ENCODE measurements at regions not wholly inside any gene's neighbourhood (a gene's known extent, or its start where the extent isn't known, plus 50 kb on each side); places are given as distances from the start of the nearest gene placed in this dataset.

DNA sequence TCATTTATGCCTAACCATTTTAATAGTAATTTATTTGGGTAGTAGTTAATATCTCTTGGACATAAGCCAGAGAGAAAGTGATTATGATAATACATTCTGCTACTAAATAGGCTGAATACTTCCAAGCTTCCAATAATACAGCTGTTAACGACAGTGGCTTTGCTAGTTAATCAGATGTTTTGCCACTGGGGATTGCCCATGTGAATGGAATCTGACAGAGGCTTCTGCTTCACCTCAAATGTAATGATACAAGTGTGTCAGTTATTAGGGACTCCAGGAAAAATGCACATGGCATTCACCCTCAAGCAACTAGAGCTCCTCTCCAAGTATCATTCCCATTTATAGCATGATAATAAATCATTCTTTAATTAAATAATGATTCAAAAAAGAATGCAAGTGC lies 185.0 kb upstream of the TMEFF2 start:
- no peak for DNase-seq

DNA sequence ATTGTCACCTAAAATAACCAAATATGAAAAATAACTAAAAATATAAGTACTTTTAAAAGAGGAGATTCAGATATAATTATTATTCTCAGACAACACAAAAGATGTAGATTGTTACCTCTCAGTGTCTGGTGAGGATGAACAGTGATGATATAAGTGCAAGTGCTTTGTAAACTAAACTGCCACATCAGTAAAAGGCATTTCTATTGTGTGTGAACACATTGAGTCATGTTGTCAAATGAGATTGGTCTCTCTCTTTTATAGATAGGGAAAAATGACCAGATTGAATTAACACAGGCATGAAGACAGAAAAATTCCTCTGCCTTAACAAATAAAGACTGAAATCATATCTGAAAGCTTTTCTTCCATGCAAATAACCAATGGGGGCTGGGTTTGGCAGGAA lies 182.4 kb upstream of the TMEFF2 start:
- DNase-seq, result no peak

DNA sequence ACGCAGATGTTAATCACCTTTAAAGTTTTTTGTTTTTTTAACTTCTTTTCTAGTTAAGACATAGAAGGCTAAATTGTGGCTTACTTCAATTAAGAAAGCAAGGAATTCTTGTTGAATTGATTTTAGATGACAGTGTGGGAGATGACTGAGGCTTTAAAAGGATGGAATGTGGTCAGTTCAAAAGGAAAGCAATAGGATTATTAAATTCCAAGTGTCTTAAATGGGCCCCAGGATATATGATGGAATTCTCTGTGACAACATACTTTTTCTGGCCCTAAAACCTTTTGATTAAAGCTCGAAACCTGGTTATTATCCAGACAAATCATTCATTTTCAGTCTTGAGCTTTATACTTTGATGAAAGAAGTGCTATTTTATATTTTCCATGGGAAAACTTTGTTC lies 179.0 kb upstream of the TMEFF2 start:
- DNase-seq, result no peak

DNA sequence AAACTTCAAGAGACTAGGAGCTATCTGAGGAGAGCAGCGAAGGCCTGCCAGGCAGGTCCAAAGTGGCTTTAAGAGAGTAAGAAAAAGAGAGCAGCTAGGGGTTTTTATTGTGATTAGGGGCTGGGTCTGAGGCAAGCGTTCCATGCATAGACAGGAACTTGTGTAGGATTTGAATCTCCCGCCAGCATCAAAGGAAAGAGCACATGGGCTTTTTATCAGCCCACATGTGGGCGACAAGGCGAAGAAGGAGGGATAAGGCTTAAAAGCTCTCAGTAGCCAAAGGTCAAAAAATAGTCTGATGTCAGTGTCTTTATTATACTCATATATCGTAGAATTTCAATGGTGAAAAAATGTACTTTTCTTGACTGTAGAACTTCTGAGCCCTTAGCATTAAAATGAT lies 178.5 kb upstream of the TMEFF2 start:
- no peak for DNase-seq

DNA sequence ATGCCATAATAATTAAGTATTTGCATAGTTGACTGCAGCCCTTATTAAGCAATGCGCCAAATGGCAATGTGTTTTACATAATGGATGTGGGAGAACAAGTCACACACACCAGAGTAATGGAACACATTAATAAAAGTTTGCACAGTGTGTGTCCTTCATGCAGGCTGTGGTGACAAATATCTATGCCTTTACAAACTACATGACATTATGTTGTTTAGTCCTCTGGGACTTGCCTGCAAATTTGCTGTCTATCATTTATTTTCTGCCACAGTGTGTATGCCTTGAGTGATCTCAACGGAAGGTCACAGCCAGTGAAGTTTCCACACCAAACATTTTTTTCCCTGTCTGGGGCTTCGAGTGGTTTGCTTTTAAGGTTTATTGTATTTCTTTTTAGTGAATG lies 175.2 kb upstream of the TMEFF2 start:
- DNase-seq, result no peak

DNA sequence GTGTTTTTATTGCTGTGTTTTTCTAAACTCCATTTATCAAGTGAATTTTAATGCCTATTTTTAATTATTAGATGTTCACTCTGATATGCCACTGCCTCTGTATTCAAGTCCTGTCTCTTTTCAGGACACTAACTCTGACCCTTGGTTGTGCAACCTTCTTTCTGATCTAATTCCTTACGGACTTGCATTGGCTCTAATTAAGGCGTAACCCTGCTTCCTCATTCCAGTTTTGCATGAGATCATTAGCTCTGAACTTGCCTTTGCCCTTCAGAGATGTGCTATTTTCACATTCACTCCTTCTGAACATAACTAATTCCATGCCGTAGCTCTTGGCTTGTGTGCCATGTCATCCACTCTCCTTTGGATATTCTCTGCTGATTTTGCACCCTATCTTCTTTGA lies 162.5 kb upstream of the TMEFF2 start:
- DNase-seq, result no peak

DNA sequence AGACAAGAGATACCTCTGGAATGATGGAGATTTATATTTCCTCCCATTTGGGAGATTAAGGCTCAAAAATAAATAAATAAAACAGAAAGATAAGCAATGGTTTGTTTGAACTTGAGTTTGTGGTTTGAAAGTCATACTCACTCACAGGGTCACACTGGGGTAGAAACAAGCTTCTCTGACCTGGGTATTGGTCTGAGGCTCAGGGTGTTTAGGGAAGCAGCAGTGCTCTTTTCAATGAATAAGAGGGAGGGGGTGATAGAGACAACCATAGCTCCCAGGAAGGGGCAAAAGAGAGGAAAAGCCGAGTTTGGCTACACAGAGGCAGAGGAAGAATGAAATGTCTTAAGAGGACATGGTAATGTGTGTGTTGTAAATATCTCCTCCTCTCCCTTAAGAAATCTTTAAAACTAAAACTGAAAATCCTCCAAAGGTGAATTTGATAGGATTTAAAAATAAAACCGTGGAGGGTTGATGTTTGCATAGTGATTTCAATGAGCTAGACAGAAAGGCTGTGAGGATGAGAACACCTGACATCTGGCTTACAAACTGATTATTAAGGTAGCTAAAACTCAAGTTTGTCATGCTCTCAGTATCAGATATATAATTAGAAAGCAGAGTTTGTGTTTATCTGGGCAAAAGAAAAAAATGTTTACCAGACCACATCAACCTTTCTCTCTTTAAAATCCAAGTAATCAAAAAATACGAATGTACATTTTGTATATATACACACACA lies 159.9 kb upstream of the TMEFF2 start:
- DNase-seq, result no peak

DNA sequence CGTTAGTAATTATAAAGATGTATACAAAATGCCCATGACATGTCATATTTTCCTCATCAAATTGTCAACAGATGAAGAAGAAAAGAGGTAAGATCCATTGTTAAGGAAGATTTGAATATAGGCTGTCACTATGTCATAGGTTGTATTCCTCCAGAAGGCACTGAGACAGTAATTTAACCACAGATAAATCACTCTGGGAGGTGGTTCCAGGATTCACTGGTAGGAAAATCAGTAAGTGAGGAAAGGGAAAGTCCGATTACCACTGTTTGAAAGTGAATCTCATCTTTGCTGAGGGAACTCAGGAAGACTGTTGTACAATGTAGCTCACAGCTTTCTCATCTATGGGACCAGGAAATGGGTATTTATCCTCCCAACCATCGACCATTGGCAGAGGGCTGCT lies 152.8 kb upstream of the TMEFF2 start:
- no peak for DNase-seq

DNA sequence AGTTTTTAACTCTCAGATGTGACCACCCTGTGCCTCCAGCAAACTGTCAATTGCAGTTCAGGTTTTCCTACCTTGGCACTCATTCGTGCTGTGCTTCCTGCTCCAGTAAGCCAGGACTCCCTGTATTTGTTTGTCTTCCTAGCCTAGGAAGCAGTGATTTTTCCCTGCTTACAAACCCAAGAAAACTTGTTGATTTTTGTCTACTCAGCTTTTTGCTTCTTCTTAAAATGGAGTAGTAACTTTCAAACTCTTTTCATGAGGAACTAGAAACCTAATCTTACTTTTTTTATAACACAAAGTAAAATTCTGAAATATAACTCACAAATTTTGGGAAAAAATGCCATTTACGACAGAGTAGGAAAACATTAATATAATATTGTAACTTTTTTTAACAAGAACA lies 150.6 kb upstream of the TMEFF2 start:
- DNase-seq, result no peak

DNA sequence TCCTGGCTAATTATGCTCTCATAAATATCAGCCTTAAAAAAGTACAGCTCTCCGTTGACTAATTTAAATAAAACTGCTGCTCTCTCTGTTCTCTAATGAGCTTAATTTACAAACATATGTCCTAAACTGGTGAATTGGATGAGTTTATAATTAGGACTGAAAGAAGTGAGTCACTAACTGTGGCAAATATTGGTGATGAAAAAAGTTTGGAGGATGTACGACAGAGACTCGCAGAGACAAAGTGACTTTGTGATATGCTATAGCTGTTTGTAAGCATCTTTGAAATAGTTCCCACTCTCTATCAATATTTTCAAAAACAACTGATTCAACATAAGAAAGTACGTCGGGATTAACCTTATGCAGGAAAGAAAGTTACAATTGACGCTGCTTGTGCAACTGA lies 138.9 kb upstream of the TMEFF2 start:
- no peak for DNase-seq

DNA sequence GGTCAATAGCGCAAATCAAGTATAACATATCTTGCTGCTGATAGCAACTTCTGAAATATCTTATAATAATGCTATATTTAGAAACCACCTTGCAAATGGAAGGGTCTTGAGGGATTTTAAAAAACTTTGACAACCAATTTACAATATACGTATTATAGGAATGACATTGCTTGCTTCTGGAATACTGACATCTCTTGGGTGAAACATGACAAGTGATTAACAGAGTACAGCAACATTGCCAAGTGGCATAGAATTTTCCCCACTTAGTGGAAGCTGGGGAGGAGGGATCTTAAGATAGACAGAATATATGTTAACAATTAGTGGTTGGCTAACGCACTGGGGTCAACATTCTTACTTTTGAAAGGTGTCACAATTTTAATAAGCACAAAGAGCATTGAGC lies 133.6 kb upstream of the TMEFF2 start:
- no peak for DNase-seq

DNA sequence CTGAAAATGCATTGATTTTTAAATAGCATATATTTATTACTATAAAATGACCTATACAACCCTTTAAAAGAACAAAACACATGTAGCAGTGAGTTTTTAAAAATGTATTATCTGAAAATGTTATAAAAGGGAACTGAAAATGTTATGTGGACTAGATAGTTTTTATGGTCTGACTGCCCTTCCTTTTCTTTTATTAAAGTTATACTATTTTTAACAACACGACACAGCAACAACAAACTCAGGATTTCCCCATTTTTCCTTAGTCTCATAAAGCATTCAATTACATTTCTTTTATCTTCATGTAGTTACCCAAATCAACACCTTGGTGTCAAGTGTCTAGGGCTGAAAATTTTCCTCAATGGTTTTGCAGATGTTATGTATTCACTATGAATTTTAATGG lies 132.8 kb upstream of the TMEFF2 start:
- DNase-seq, result no peak

DNA sequence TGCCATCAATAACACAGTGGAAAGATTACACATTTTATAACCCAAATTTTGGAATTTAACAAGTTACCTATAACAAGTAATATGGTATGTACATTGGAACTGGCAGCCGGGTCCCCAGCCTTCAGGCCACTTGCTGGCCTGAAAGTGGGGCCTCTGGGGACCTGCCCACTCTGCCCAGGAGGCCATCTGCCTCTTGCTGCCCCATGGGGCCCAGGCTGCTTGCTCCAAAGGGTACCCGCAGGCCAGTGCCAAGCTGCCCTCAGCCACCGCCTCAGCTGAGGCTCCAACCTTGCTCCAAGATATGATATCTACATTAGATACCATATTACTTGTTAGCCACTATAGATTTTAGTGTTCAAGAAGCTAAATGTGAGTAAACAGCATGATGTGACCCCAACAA lies 120.8 kb upstream of the TMEFF2 start:
- DNase-seq, result no peak

DNA sequence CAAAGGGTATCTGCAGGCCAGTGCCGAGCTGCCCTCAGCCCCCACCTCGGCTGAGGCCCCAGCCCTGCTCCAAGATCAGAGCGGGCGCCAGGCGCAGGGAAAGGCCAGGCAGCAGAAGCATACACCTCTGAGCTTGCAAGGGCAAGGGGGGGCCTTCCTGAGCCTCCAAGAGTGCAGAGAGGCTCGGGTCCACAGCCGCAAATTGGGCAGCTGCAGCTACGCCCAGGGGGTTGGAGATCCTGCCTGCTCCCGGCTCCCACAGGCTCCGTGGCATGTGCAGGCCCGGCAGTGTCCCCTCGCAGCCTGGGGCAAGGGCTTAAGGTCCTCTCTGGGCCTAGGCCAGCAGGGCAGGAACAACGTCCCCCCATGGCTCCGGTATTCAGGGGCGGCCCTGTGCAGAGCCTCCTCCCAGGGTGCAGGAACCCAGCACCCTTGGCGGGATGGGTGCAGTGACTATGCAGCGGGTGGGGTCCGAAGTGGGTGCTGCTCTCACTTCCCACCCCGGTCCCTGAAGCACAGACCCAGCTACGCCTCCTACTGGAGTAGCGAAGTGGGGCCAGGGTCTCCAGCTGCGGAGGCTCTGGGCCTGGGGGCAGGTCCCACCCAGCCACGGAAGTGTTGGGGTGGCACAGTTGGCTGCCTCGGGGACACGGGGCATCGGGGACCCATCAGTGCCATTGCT lies 120.2 kb upstream of the TMEFF2 start:
- no peak for DNase-seq

DNA sequence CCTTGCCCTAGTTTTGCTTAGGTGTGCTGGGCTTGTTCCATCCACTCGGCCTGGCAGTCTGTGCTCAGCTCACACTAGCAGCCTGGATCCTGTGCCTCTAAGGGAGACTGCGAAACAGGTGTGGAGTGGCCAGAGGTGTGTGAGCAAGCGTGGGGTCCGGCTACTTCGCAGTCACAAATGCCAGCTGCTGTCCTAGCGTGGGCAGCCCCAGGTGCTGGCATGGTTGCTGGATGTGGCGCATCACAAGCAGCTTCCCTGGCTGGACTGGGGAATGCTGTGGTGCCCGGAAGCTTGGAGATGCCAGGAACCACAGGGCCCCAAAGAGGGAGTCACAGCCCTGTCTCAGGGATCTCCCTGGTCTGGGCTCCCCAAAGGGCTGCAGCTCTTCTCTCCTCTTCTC lies 119.0 kb upstream of the TMEFF2 start:
- no peak for DNase-seq

DNA sequence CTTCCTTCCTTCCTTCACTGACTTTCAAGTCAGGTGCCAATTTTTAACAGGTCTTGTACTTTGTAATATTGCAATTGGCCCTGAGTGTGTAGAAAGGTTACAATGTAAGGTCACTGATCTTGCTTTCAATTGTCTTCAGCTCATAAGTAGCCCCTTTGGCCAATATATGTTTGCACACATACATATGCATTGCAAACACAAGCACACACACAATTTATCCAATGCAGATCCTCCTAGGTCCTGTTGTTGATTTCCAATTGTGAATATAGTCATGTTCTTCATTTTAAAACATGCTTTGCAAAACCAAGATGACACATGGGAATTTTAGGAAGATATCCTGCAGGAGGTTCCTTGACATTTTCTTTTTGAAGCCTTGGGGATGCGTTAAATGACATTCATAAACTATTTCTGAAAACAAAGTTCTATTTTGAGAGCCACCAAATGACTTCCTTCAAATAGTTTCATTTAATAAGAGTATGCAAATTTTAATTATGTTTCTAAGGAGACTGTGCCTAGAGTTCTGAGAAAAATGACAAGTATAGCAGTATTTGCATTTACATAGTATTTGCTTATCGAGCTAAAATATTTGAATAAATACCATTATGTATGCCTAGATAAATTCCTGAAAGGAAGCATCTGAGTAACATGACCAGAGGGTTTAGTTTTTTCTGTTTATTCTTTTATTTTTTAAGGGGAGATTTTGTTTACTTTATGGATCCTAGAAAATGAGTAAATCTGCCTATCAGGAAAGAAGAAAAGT lies 117.1 kb upstream of the TMEFF2 start:
- no peak for DNase-seq

DNA sequence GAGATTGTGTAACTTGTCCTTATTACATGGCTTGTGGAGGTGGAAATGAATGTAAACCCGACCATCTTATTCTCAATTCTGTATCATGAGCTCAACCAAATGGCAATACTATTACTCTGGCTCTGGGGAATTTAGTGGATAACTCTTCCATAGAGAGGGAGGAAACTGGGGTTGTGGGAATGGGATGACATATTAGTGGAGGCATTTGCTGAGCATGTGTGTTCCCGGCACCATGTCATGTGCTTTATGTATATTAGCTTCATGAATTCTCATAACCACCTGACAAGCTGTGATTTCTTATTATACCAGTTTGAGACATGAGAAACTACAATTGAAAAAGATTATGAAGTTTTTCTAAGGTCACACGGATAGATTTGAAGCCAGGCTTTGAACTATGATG lies 112.8 kb upstream of the TMEFF2 start:
- DNase-seq, result no peak

DNA sequence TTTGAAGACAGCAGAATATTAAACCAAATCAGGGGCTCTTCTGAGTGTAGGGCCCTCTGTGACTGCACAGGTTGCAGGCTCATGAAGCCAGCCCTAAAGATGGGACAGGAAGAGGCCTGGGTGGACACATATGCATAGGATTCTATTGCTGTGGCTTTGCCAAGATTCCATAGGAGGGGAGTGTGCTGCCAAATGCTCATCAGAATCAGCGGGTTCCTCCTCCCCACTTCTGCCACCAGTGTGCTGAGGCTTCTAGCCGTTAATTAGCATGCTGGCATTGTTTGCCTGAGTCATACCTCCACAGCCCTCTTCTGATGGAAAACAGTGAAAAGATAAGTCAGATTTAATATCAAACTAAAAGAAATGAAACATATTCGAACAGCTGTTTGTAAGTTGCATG lies 103.9 kb upstream of the TMEFF2 start:
- DNase-seq, result no peak

DNA sequence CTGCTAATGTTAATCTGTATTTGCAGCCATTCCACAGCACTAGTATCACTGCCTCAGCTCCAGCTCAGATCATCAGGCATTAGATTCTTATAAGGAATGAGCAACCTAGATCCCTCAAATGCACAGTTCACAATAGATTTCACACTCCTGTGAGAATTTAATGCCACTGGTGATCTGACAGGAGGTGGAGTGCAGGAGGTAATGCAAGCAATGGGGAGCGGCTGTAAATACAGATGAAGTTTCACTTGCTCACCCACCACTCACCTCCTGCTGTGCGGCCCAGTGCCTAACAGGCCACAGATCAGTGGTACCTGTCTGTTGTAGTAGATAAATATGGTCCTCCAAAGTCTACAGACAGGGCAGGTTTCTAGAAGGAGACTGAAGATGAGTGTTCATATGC lies 97.7 kb upstream of the TMEFF2 start:
- no peak for DNase-seq

DNA sequence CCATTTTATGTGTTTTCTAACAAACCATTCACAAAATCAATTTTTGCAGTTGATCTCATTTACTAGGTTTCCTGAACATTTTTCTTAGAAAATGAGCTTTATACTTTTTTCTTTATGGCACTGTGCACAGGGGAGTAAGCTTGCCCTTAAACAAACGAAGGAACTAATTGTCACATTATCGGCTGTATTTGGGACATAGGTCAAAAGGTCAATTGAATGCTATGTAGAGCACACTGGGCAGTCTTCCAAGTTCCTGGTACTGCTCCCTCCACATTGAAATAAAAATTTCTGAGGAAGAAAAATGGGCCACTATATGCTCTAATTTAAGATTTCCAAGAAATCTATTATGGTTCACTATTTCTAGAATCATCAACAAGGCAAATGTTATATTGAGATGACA lies 93.6 kb upstream of the TMEFF2 start:
- DNase-seq, result peak; percentile 38 to 71

DNA sequence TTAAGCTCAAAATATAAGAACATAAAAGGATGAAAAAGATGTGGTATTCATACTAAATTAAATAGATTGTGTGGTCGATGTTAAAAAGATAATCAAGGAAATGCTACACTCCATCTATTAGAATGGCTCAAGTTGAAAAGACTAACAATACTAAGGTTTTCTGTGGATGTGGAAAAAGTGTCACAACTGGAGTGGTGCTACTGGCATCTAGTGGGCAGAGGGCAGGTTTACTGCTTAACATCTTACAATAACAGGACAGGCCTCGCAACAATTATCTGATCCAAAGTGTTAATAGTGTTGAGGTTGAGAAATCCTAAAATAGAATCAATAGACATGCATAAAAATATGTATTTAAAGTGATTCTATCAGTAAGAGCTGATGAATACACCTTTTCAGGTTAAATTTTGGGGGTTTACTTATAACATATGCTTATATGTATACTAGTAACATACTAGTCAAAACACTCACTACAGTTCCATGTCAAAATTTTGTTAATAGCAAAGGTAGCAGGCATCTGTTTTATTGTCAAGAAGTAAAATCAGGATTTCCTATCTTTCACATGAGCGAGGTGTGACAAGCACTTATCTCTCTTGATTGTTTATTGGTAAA lies 91.5 kb upstream of the TMEFF2 start:
- peak; percentile 36 to 67 for DNase-seq

DNA sequence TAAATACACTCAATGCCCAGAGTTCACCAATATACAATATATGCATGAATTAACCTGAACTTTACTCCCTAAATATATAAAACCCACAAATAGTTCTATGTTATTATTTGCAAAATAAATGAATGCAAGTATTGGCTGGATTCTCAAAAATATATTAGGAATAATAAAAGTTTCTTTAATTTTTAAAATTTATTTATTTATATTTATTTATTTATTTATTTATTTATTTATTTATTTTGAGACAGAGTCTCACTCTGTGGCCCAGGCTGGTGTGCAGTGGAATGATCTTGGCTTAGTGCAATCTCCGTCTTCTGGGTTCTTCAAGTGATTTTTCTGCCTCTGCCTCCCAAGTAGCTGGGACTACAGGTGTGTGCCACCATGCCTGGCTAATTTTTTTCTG lies 88.7 kb upstream of the TMEFF2 start:
- no peak for DNase-seq

DNA sequence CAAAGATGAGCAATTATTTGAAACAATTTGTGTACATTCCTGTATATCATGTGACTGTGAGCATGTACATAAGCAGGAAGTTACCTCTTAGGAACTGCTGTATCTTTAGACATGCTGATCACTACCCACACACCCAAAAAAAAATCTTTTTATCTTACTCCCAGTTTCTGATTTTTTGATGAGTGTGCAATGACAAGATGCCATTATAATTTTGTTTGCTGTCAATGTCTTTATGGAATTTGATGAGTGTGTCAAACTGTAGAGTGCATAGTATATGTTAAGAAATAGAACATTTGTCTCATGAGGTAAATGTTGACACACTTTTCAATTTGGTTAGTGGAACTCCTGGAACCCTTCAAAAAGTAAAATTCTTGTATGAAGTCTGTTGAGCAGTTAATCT lies 84.0 kb upstream of the TMEFF2 start:
- no peak for DNase-seq
